Neural cell (in vitro differentiated cells): ENCODE measurements at regions not wholly inside any gene's neighbourhood (a gene's known extent, or its start where the extent isn't known, plus 50 kb on each side); places are given as distances from the start of the nearest gene placed in this dataset.

ENCODE experiments used
- H2AFZ ChIP-seq: fragments of 200-600, 300-800 bp; sonication (generic), shearing (Covaris generic); 2 replicates; pipeline ENCODE4 v1.6.0; 2014; ENCODE audit warnings: low read depth, mild to moderate bottlenecking, antibody characterized with exemption, low read length, moderate library complexity
- H3F3A ChIP-seq: fragments of 200-600 bp; shearing (Covaris generic); 2 replicates; pipeline ENCODE4 v1.6.1; 2016; ENCODE audit warnings: mild to moderate bottlenecking, moderate library complexity, mixed read lengths, antibody characterized with exemption, low read length; ENCODE audit not compliant: insufficient read depth, poor library complexity, severe bottlenecking
- H3K27ac ChIP-seq: fragments of 200-600, 300-800 bp; sonication (generic), shearing (Covaris generic); 2 replicates; pipeline ENCODE4 v1.5.1; 2014; ENCODE audit warnings: mild to moderate bottlenecking, low read length, moderate library complexity
- H3K27me3 ChIP-seq: fragments of 300-800, 200-600 bp; sonication (generic), shearing (Covaris generic); 2 replicates; pipeline ENCODE4 v1.6.0; 2014; ENCODE audit warnings: mild to moderate bottlenecking, low read depth, low read length, moderate library complexity; ENCODE audit not compliant: insufficient read depth
- H3K36me3 ChIP-seq: fragments of 300-800, 200-600 bp; sonication (generic), shearing (Covaris generic); 2 replicates; pipeline ENCODE4 v1.5.1; 2014; ENCODE audit warnings: mild to moderate bottlenecking, antibody characterized with exemption, low read length, moderate library complexity; ENCODE audit not compliant: insufficient read depth
- H3K4me2 ChIP-seq: fragments of 300-800, 200-600 bp; sonication (generic), shearing (Covaris generic); 2 replicates; pipeline ENCODE4 v1.6.0; 2014; ENCODE audit warnings: mild to moderate bottlenecking, low read length
- H3K4me3 ChIP-seq: fragments of 300-800, 200-600 bp; sonication (generic), shearing (Covaris generic); 2 replicates; pipeline ENCODE4 v1.5.1; 2014; ENCODE audit warnings: mild to moderate bottlenecking, low read length, moderate library complexity
- H3K79me2 ChIP-seq: fragments of 200-600 bp; shearing (Covaris generic); replicated peaks from 2 replicates; pipeline ENCODE4 v1.6.0; 2014; ENCODE audit warnings: mild to moderate bottlenecking, low read length, moderate library complexity; ENCODE audit not compliant: insufficient read depth
- H3K9ac ChIP-seq: fragments of 300-800, 200-600 bp; sonication (generic), shearing (Covaris generic); 2 replicates; pipeline ENCODE4 v1.6.1; 2016; ENCODE audit warnings: mild to moderate bottlenecking, low read length, mixed read lengths
- H3K9me2 ChIP-seq: fragments of 200-600 bp; shearing (Covaris generic); 2 replicates; pipeline ENCODE4 v1.6.1; 2016; ENCODE audit warnings: mild to moderate bottlenecking, low read length, mixed read lengths; ENCODE audit not compliant: insufficient read depth
- H3K9me3 ChIP-seq: fragments of 200-600, 300-800 bp; sonication (generic), shearing (Covaris generic); 2 replicates; pipeline ENCODE4 v1.6.1; 2016; ENCODE audit warnings: mild to moderate bottlenecking, mixed run types, low read length, moderate library complexity, mixed read lengths
- H4K20me1 ChIP-seq: fragments of 200-600 bp; shearing (Covaris generic); 2 replicates; pipeline ENCODE4 v1.6.1; 2016; ENCODE audit warnings: mild to moderate bottlenecking, mixed run types; ENCODE audit not compliant: insufficient read depth
- CTCF ChIP-seq: fragments of 450-650 bp; IDR thresholded peaks from 2 replicates; pipeline ENCODE4 v1.5.1; 2014; ENCODE audit warnings: antibody characterized with exemption, mild to moderate bottlenecking, moderate library complexity; ENCODE audit not compliant: poor library complexity, severe bottlenecking
- EP300 ChIP-seq: fragments of 450-650 bp; conservative IDR thresholded peaks from 2 replicates; pipeline ENCODE4 v1.6.1; 2014; ENCODE audit warnings: antibody characterized with exemption, mild to moderate bottlenecking, moderate library complexity; ENCODE audit not compliant: poor library complexity, severe bottlenecking
- MXI1 ChIP-seq: fragments of 450-650 bp; conservative IDR thresholded peaks from 2 replicates; pipeline ENCODE4 v1.6.1; 2014; ENCODE audit warnings: antibody characterized with exemption, mild to moderate bottlenecking; ENCODE audit not compliant: poor library complexity, severe bottlenecking
- POLR2AphosphoS5 ChIP-seq: IDR thresholded peaks from 2 replicates; pipeline ENCODE4 v1.6.1; 2012
- RAD21 ChIP-seq: fragments of 450-650 bp; conservative IDR thresholded peaks from 2 replicates; pipeline ENCODE4 v1.6.1; 2014; ENCODE audit warnings: antibody characterized with exemption, mild to moderate bottlenecking, moderate library complexity
- REST ChIP-seq: IDR thresholded peaks from 2 replicates; pipeline ENCODE4 v1.6.1; 2012; ENCODE audit warnings: borderline replicate concordance
- SMC3 ChIP-seq: fragments of 450-650 bp; conservative IDR thresholded peaks from 2 replicates; pipeline ENCODE4 v1.6.1; 2014; ENCODE audit warnings: antibody characterized with exemption, mild to moderate bottlenecking, moderate library complexity; ENCODE audit not compliant: poor library complexity
- TAF1 ChIP-seq: IDR thresholded peaks from 2 replicates; pipeline ENCODE4 v1.6.1; 2012; ENCODE audit warnings: low read depth

- Histone ChIP-seq H3K4me2 (no peak overlapping the region), H2AFZ (no peak overlapping the region), H3K9me3 (no peaks in the 10 kb centered on the region), H3K4me3 (no peak overlapping the region), H3K27ac (no peak overlapping the region), H3K9ac (no peak overlapping the region), H3K79me2 (no peaks in the 10 kb centered on the region), H3K9me2 (no peaks in the 10 kb centered on the region), H3F3A (no peaks in the 10 kb centered on the region), H3K36me3 (no peaks in the 10 kb centered on the region), H3K27me3 (no peaks in the 10 kb centered on the region), H4K20me1 (no peaks in the 10 kb centered on the region)
- TF ChIP-seq CTCF (no peak), REST (no peak), TAF1 (no peak), EP300 (no peak), SMC3 (no peak), MXI1 (no peak), POLR2AphosphoS5 (no peak)
Observed at GRCh38 chr4:121510341-121510874, 129.6 kb upstream of the QRFPR start.

- no peak overlapping the region for H2AFZ ChIP-seq
- no peaks in the 10 kb centered on the region for H3K27me3 ChIP-seq
- no peaks in the 10 kb centered on the region for H3K79me2 ChIP-seq
Observed at GRCh38 chr4:121485190-121485804, 104.5 kb upstream of the QRFPR start.

More at GRCh38 chr4:121485190-121485804, 104.5 kb upstream of the QRFPR start:
- Histone ChIP-seq H3K36me3 (no peaks in the 10 kb centered on the region), H3K4me2 (no peak overlapping the region), H4K20me1 (no peaks in the 10 kb centered on the region), H3K9me3 (no peaks in the 10 kb centered on the region), H3K9me2 (no peaks in the 10 kb centered on the region), H3K4me3 (no peak overlapping the region), H3F3A (no peaks in the 10 kb centered on the region), H3K9ac (no peak overlapping the region), H3K27ac (no peak overlapping the region)
- TF ChIP-seq REST (no peak), RAD21 (no peak), CTCF (no peak), TAF1 (no peak), SMC3 (no peak)
